Left lung (tissue), 4 donors: ENCODE measurements at regions not wholly inside any gene's neighbourhood (a gene's known extent, or its start where the extent isn't known, plus 50 kb on each side); places are given as distances from the start of the nearest gene placed in this dataset.

ENCODE experiments used
- ATAC-seq: fragments of 200-7000 bp; cut with Tn5 transposase; one replicate; pipeline ENCODE4 v1.9.1; 2020; ENCODE audit warnings: moderate library complexity
- DNase-seq, 4 donors: peaks; one replicate each; pipeline ENCODE4 v3.0.0-alpha.2; 2013 to 2020
- H3K27ac ChIP-seq, 2 donors: fragments of 200-600 bp; sonication (generic) in 1 of 2; one replicate each; pipeline versions ENCODE4 v1.5.0 to v1.8.0; 2020 to 2021
- H3K27me3 ChIP-seq, 2 donors: fragments of 200-600 bp; sonication (generic) in 1 of 2; one replicate each; pipeline versions ENCODE4 v1.5.0 to v1.8.0; 2020 to 2021
- H3K36me3 ChIP-seq, 2 donors: fragments of 200-600 bp; sonication (generic) in 1 of 2; one replicate each; pipeline versions ENCODE4 v1.5.0 to v1.8.0; 2020 to 2021
- H3K4me1 ChIP-seq, 2 donors: fragments of 200-600 bp; one replicate each; pipeline ENCODE4 v1.8.0; 2021
- H3K4me3 ChIP-seq, 2 donors: fragments of 200-600 bp; sonication (generic) in 1 of 2; one replicate each; pipeline versions ENCODE4 v1.5.0 to v1.8.0; 2020 to 2021; ENCODE audit warnings: mild to moderate bottlenecking in 1 of 2
- H3K9me3 ChIP-seq, 2 donors: fragments of 200-600 bp; sonication (generic) in 1 of 2; one replicate each; pipeline versions ENCODE4 v1.5.0 to v1.8.0; 2020 to 2021
- intact Hi-C, 2 donors: fragments of 100-400 bp; cut with DNase I; formaldehyde crosslinking; loops; one replicate each; pipeline versions ENCODE4 v1.11.2 to v1.14.2; 2022
- TF ChIP-seq, protein P1 (sequence below), 2 donors: fragments of 200-600 bp; sonication (generic) in 1 of 2; IDR thresholded peaks; one replicate each; pipeline versions ENCODE4 v1.5.0 to v1.8.0; 2021; ENCODE audit warnings: antibody characterized with exemption in 2 of 2
- donor health status: DM: no; HTN: yes; CAD: no.
- donor health status: DM: no; HTN: no; CAD: no.

DNA sequence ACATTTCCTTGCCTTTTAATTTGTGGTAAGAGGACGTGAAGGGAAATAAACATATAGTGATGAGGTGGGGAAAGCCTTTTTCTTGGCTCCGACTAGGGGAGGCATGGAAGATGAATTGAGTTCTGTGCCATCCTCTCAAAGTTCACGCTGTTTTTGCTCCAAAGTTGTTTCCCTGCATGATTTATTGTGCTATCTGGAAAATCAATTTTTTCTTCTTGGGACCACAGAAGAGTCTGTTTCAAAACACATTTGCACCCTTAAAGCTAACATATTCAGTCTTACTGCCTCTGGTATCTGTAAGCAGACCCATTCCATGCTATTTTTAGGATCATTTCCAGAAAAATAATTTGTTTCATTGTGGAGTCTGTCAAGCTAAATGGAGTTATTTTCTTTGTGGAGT is 57.6 kb upstream of the KCNG1 start:
- no peaks in the 10 kb centered on the region for H3K4me1 ChIP-seq
- no peaks in the 10 kb centered on the region for H3K9me3 ChIP-seq
- TF ChIP-seq, protein P1, sequence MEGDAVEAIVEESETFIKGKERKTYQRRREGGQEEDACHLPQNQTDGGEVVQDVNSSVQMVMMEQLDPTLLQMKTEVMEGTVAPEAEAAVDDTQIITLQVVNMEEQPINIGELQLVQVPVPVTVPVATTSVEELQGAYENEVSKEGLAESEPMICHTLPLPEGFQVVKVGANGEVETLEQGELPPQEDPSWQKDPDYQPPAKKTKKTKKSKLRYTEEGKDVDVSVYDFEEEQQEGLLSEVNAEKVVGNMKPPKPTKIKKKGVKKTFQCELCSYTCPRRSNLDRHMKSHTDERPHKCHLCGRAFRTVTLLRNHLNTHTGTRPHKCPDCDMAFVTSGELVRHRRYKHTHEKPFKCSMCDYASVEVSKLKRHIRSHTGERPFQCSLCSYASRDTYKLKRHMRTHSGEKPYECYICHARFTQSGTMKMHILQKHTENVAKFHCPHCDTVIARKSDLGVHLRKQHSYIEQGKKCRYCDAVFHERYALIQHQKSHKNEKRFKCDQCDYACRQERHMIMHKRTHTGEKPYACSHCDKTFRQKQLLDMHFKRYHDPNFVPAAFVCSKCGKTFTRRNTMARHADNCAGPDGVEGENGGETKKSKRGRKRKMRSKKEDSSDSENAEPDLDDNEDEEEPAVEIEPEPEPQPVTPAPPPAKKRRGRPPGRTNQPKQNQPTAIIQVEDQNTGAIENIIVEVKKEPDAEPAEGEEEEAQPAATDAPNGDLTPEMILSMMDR (IDR thresholded peaks at IDR 0.05) = no peak
- ATAC-seq (no peak), DNase-seq (no peak)
- peaks cover 0 to 90% of the 10 kb centered on the region in 2 donors for H3K27me3 ChIP-seq
- intact Hi-C loops = no loop called here
- no peaks in the 10 kb centered on the region for H3K36me3 ChIP-seq
- no peak overlapping the region for H3K4me3 ChIP-seq
- H3K27ac ChIP-seq = no peak overlapping the region

DNA sequence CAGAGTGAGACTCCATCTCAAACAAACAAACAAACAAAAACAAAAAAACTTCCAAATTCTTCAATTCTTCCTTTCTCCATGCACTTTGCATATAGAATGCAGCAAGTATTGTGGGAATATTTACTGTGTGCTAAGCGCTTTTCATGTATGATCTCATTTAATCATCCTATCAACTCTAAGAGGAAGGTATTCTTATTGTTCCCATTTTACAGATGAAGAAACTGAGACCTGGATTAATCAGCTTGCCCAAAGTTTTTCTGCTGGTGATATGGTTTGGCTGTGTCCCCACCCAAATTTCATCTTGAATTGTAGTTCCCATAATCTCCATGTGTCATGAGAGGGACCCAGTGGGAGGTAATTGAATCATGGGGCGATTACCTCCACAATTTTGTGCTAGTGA is 56.6 kb upstream of the KCNG1 start:
- DNase-seq (no peak), ATAC-seq (no peak)
- H3K27ac ChIP-seq = no peak overlapping the region
- no peaks in the 10 kb centered on the region for H3K9me3 ChIP-seq
- intact Hi-C loops = no loop called here
- TF ChIP-seq, protein P1 (IDR thresholded peaks at IDR 0.05) = no peak
- H3K4me3 ChIP-seq = no peak overlapping the region
- no peaks in the 10 kb centered on the region for H3K4me1 ChIP-seq
- H3K27me3 ChIP-seq = peaks cover 0 to 90% of the 10 kb centered on the region in 2 donors
- H3K36me3 ChIP-seq = no peaks in the 10 kb centered on the region

DNA sequence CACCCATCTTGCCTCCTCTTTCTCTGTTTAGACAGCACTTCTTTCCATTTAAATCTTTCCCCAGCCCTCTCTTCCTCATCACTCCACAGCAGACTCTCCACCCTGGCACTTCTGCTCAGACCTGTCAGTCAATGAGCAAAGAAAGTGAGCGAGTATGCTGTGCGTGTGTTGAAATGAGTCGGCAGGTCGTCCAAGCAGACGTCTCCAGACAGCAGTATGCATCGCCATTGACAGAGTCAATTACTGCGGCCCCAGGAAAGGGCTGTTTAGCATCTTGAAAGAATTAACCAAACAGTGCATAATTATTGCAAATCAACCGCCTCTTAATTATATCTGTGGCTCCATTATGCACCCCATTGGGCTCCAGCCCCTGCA is 54.8 kb upstream of the KCNG1 start:
- TF ChIP-seq, protein P1 (IDR thresholded peaks at IDR 0.05) = no peak
- no peak overlapping the region for H3K27ac ChIP-seq
- intact Hi-C loops = no loop called here
- ATAC-seq = no peak
- no peaks in the 10 kb centered on the region for H3K9me3 ChIP-seq
- peaks cover 0 to 88% of the 10 kb centered on the region in 2 donors for H3K27me3 ChIP-seq
- no peaks in the 10 kb centered on the region for H3K36me3 ChIP-seq
- H3K4me3 ChIP-seq = no peak overlapping the region
- no peaks in the 10 kb centered on the region for H3K4me1 ChIP-seq
- DNase-seq = no peak

DNA sequence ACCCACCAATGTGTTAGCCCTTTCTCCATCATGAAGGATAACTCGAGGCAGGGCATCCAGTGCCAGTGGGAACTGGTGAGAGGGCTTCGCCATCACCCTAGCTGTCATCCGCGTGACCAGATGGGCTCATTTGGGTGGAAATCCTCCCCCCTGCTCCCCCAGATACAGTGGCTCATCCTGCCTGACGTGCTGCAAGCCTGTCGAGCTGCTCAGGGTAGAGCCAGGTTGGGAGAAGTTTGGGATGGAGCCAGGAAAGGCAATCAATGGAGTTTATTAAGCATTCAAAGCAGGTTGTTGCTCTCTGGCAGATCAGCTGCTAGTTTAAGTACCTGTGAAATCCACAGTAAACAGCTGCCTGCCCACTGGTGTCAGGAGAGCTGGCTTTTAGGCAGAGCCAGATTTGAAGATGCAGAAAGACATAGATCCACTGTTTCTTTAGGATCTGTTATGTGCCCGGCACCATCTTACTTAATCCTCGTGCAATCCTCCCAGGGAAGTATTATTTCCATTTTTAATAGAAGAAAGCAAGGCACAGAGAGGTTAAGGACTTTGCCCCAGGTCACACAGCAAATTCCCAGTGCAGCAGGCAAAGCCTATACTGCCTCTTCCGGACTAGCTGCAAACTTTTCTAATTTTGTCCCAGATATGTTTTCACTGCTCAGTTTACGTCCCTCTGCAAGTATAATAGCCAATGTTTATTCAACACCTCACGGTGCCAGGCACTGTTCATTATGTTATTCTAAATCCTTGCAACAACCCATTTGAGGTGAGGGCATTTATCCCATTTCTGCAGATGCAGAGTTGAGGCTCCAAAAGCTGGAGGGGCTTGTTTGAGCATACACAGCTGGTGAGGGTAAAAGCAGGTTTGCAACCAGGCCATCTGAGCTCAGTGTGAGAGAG is 54.1 kb upstream of the KCNG1 start:
- Histone ChIP-seq H3K36me3 (no peaks in the 10 kb centered on the region), H3K9me3 (no peaks in the 10 kb centered on the region), H3K4me1 (no peaks in the 10 kb centered on the region), H3K4me3 (no peak overlapping the region), H3K27me3 (peaks cover 0 to 89% of the 10 kb centered on the region in 2 donors), H3K27ac (no peak overlapping the region)
- intact Hi-C loops = no loop called here
- DNase-seq (no peak), ATAC-seq (no peak)
- TF ChIP-seq, protein P1 (IDR thresholded peaks at IDR 0.05) = no peak

DNA sequence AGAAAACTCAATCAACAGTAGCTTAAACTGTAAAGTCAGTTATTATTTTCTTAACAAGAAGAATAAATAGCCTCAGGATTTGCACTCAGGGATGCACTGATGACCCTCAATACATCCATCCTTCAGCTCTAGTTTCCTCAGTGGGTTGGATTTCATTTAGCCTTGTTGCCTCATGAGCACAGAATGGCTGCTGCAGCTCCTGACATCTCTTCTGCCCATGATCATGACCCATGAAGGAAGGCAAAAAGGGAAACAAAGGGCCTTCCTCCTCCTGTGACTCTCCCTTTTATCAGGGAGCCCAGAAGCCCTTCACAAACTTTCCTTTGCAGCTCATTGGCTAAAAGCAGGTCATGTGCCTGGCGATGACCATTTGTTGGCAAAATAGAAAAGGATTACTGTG is 51.2 kb upstream of the KCNG1 start:
- H3K27me3 ChIP-seq = peaks cover 0 to 83% of the 10 kb centered on the region in 2 donors
- no peaks in the 10 kb centered on the region for H3K9me3 ChIP-seq
- no peaks in the 10 kb centered on the region for H3K36me3 ChIP-seq
- no peak for DNase-seq
- H3K27ac ChIP-seq = no peak overlapping the region
- TF ChIP-seq, protein P1 (IDR thresholded peaks at IDR 0.05) = no peak
- H3K4me1 ChIP-seq = no peaks in the 10 kb centered on the region
- no peak for ATAC-seq
- no peak overlapping the region for H3K4me3 ChIP-seq
- intact Hi-C loops = no loop called here
